SH-SY5Y (cell line): ENCODE measurements at regions not wholly inside any gene's neighbourhood (a gene's known extent, or its start where the extent isn't known, plus 50 kb on each side); places are given as distances from the start of the nearest gene placed in this dataset.

Experiments used
- GATA2 ChIP-seq: IDR thresholded peaks from 2 replicates; pipeline ENCODE4 v1.6.1; 2011; ENCODE audit warnings: mild to moderate bottlenecking, low read depth, low read length
- GATA3 ChIP-seq: IDR thresholded peaks from 2 replicates; pipeline ENCODE4 v1.6.1; 2011; ENCODE audit warnings: low read depth, mild to moderate bottlenecking, low read length, moderate library complexity

GRCh38 chr1:34316773-34317172 is 140.1 kb downstream of the C1orf94 start:
- TF ChIP-seq GATA2: no peak
- TF ChIP-seq GATA3: no peak

- TF ChIP-seq GATA2 (no peak), GATA3 (no peak)
These were observed 142.5 kb downstream of the C1orf94 start for GRCh38 chr1:34319218-34319617.

- TF ChIP-seq GATA3 (no peak), GATA2 (no peak)
These were observed 143.5 kb downstream of the C1orf94 start for GRCh38 chr1:34320053-34320669.

- TF ChIP-seq GATA2: no peak
- no peak for TF ChIP-seq GATA3
These were observed 146.3 kb downstream of the C1orf94 start for GRCh38 chr1:34322969-34323368.

- no peak for TF ChIP-seq GATA3
- no peak for TF ChIP-seq GATA2
These were observed 148.3 kb downstream of the C1orf94 start for GRCh38 chr1:34324879-34325440.

GRCh38 chr1:34328281-34328799 is 151.6 kb downstream of the C1orf94 start:
- TF ChIP-seq GATA3: no peak
- no peak for TF ChIP-seq GATA2

GRCh38 chr1:34330061-34330460 is 153.4 kb downstream of the C1orf94 start:
- TF ChIP-seq GATA3: no peak
- TF ChIP-seq GATA2: no peak

- TF ChIP-seq GATA2: no peak
- TF ChIP-seq GATA3: no peak
These were observed 154.6 kb downstream of the C1orf94 start for GRCh38 chr1:34331020-34331926.

GRCh38 chr1:34332996-34333395 is 156.3 kb downstream of the C1orf94 start:
- TF ChIP-seq GATA3: no peak
- TF ChIP-seq GATA2: no peak

- TF ChIP-seq GATA2: no peak
- no peak for TF ChIP-seq GATA3
These were observed 162.2 kb downstream of the C1orf94 start for GRCh38 chr1:34338871-34339270.

- TF ChIP-seq GATA3 (no peak), GATA2 (no peak)
These were observed 165.2 kb downstream of the C1orf94 start for GRCh38 chr1:34341896-34342295.

- TF ChIP-seq GATA2 (no peak), GATA3 (no peak)
These were observed 165.6 kb downstream of the C1orf94 start for GRCh38 chr1:34342334-34342733.

GRCh38 chr1:34346128-34346527 is 169.4 kb downstream of the C1orf94 start:
- TF ChIP-seq GATA2 (no peak), GATA3 (no peak)

- TF ChIP-seq GATA3 (no peak), GATA2 (no peak)
These were observed 176.7 kb downstream of the C1orf94 start for GRCh38 chr1:34353409-34353808.

GRCh38 chr1:34354367-34354766 is 177.7 kb downstream of the C1orf94 start:
- no peak for TF ChIP-seq GATA2
- no peak for TF ChIP-seq GATA3
